ENCODE measurements at regions not wholly inside any gene's neighbourhood (a gene's known extent, or its start where the extent isn't known, plus 50 kb on each side); places are given as distances from the start of the nearest gene placed in this dataset.

- Histone ChIP-seq H2AK5ac (ENCODE audit: low read depth, low read length) (no peak overlapping the region), H2BK20ac (ENCODE audit: low read depth, low read length) (no peak overlapping the region), H3K23ac (ENCODE audit: low read depth, low read length) (no peak overlapping the region), H3K27ac (ENCODE audit: insufficient read depth, low read length) (no peak overlapping the region), H3K79me1 (ENCODE audit: low read depth in 1 of 2, low read length in 2 of 2) (no peaks in the 10 kb centered on the region), H2AFZ (replicated peaks; ENCODE audit: low read length, poor library complexity) (peak overlapping the region; percentile 46), H3K9me3 (ENCODE audit: control insufficient read depth, insufficient read depth, low read length) (0 out of 2 replicates have a peak, but pooled peaks cover 2% of the 10 kb centered on the region), H3K56ac (ENCODE audit: extremely low read depth, insufficient read depth, low read length) (no peak overlapping the region), H3K18ac (ENCODE audit: low read depth, low read length) (no peak overlapping the region), H3K27me3 (ENCODE audit: control insufficient read depth, insufficient read depth, low read length) (no peaks in the 10 kb centered on the region), H3K36me3 (ENCODE audit: control insufficient read depth, insufficient read depth, low read length) (no peaks in the 10 kb centered on the region), H2BK15ac (ENCODE audit: low read depth, low read length) (no peak overlapping the region), H3K4ac (ENCODE audit: low read depth, low read length) (no peak overlapping the region), H4K5ac (ENCODE audit: low read depth, low read length) (no peak overlapping the region), H3K14ac (replicated peaks; ENCODE audit: low read depth, low read length) (peak overlapping the region; percentile 56; the same call in 1 of the 2 replicates), H4K20me1 (ENCODE audit: insufficient read depth, low read length) (no peaks in the 10 kb centered on the region), H2AK9ac (replicated peaks; ENCODE audit: low read depth, low read length, poor library complexity) (no peak overlapping the region), H3K9ac (ENCODE audit: low read depth, low read length) (no peak overlapping the region), H3K9me1 (ENCODE audit: insufficient read depth, low read length) (no peaks in the 10 kb centered on the region), H3K4me3 (ENCODE audit: insufficient read depth, low read depth, low read length) (no peak overlapping the region), H2BK5ac (ENCODE audit: low read depth, low read length, poor library complexity, severe bottlenecking) (no peak overlapping the region), H4K8ac (ENCODE audit: low read depth in 2 of 2, low read length in 2 of 2) (no peak overlapping the region), H2BK120ac (ENCODE audit: low read depth, low read length) (0 out of 2 replicates have a peak overlapping the region, but pooled peaks have one; percentile 14), H4K91ac (ENCODE audit: insufficient read depth, low read depth, low read length) (no peak overlapping the region), H3K4me2 (ENCODE audit: low read depth, low read length) (no peak overlapping the region), H3K4me1 (ENCODE audit: control insufficient read depth, insufficient read depth, low read length) (no peaks in the 10 kb centered on the region; the same call in 1 of the 2 replicates)
- ChIA-PET POLR2A (ENCODE audit: unreplicated experiment) (no interaction called here), CTCF (no interaction called here)
- in situ Hi-C loops (cut with MboI; ENCODE audit: low sequenced_read_pairs): no loop called here
- no peak for TF ChIP-seq BHLHE40 (IDR thresholded peaks at IDR 0.05; ENCODE audit: low read depth, low read length)
- TF ChIP-seq RFX5 (IDR thresholded peaks at IDR 0.05; ENCODE audit: low read depth, low read length): no peak
- TF ChIP-seq NFE2L2 (IDR thresholded peaks at IDR 0.05; ENCODE audit: low read depth, low read length): no peak
- no peak for TF ChIP-seq CHD1 (IDR thresholded peaks at IDR 0.05; ENCODE audit: low read depth, low read length)
- no peak for TF ChIP-seq CTCF (conservative IDR thresholded peaks at IDR 0.05; ENCODE audit: low read depth, low read length)
- no peak for TF ChIP-seq CEBPB (IDR thresholded peaks at IDR 0.05; ENCODE audit: low read depth, low read length)
- no peak for TF ChIP-seq RCOR1 (IDR thresholded peaks at IDR 0.05; ENCODE audit: insufficient replicate concordance, low read length)
- TF ChIP-seq MXI1 (IDR thresholded peaks at IDR 0.05; ENCODE audit: borderline replicate concordance, low read depth, low read length): no peak
- TF ChIP-seq POLR2A (IDR thresholded peaks at IDR 0.05; ENCODE audit: low read depth, low read length): no peak
- no peak for TF ChIP-seq SMC3 (IDR thresholded peaks at IDR 0.05; ENCODE audit: low read depth, low read length)
- TF ChIP-seq RAD21 (IDR thresholded peaks at IDR 0.05; ENCODE audit: low read length): no peak
- no peak for TF ChIP-seq ELK1 (IDR thresholded peaks at IDR 0.05; ENCODE audit: borderline replicate concordance, low read depth, low read length)
- no peak for TF ChIP-seq MAFK (IDR thresholded peaks at IDR 0.05; ENCODE audit: low read depth, low read length)
- TF ChIP-seq MAZ (IDR thresholded peaks at IDR 0.05; ENCODE audit: borderline replicate concordance, low read depth, low read length): no peak
- TF ChIP-seq FOS (IDR thresholded peaks at IDR 0.05; ENCODE audit: low read depth, low read length): no peak
- no peak for TF ChIP-seq USF2 (IDR thresholded peaks at IDR 0.05; ENCODE audit: low read depth, low read length)
- DNase-seq: peak; percentile 58
- dilution Hi-C loops (cut with HindIII; ENCODE audit: low sequenced_read_pairs, unreplicated experiment): no loop called here
- no peak for ATAC-seq (ENCODE audit: low read depth)
- intact Hi-C loops (cut with micrococcal nuclease): no loop called here
- no TSS peak for BruUV-seq (replicated peaks)
- WGBS, 2 experiments (ENCODE audit: extremely low coverage in 2 of 2, insufficient read length in 1 of 2): 84% methylated on average over 3 of the region's 5 CpGs; no CpG with 5 or more reads in 1 of the 2 experiments
Observed at GRCh38 chrX:9392445-9392844, 72.4 kb upstream of the TBL1X start.

All from IMR-90 (cell line).